Kidney epithelial cell (primary cell): ENCODE measurements at regions not wholly inside any gene's neighbourhood (a gene's known extent, or its start where the extent isn't known, plus 50 kb on each side); places are given as distances from the start of the nearest gene placed in this dataset.

Experiments used
- DNase-seq: peaks from one replicate; pipeline ENCODE4 v3.0.0-alpha.2; 2010; ENCODE audit warnings: low read depth
- H3K27me3 ChIP-seq: 2 replicates; pipeline ENCODE4 v1.6.0; 2011; ENCODE audit warnings: low read length; ENCODE audit not compliant: control insufficient read depth, insufficient read depth
- H3K36me3 ChIP-seq: 2 replicates; pipeline ENCODE4 v1.5.1; 2011; ENCODE audit warnings: low read length; ENCODE audit not compliant: control insufficient read depth, insufficient read depth
- H3K4me3 ChIP-seq: 2 replicates; pipeline ENCODE4 v1.5.1; 2011; ENCODE audit warnings: low read depth, mild to moderate bottlenecking, control low read depth, low read length
- TF ChIP-seq, protein P1 (sequence below): IDR thresholded peaks from 2 replicates; pipeline ENCODE4 v1.5.1; 2011; ENCODE audit warnings: mild to moderate bottlenecking, moderate library complexity, low read length, control low read depth, inconsistent platforms; ENCODE audit not compliant: insufficient read depth, poor library complexity, severe bottlenecking

DNA sequence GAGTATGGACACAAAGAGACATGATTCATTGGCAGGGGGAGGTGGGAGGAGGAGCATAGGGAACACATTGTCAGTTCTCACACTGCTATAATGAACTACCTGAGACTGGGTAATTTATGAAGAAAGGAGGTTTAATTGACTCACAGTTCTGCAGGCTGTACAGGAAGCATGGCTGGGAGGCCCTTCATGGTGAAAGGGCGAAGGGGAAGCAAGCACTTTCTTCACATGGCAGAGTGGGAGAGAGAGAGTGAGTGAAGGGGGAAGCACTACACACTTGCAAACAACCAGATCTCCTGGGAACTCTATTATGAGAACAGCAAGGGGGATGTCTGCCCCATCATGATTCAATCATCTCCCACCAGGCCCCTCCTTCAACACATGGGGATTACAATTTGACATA lies 391.8 kb downstream of the BMP4 start:
- Histone ChIP-seq H3K36me3 (no peaks in the 10 kb centered on the region), H3K27me3 (no peaks in the 10 kb centered on the region), H3K4me3 (no peak overlapping the region)
- no peak for DNase-seq
- TF ChIP-seq, protein P1, sequence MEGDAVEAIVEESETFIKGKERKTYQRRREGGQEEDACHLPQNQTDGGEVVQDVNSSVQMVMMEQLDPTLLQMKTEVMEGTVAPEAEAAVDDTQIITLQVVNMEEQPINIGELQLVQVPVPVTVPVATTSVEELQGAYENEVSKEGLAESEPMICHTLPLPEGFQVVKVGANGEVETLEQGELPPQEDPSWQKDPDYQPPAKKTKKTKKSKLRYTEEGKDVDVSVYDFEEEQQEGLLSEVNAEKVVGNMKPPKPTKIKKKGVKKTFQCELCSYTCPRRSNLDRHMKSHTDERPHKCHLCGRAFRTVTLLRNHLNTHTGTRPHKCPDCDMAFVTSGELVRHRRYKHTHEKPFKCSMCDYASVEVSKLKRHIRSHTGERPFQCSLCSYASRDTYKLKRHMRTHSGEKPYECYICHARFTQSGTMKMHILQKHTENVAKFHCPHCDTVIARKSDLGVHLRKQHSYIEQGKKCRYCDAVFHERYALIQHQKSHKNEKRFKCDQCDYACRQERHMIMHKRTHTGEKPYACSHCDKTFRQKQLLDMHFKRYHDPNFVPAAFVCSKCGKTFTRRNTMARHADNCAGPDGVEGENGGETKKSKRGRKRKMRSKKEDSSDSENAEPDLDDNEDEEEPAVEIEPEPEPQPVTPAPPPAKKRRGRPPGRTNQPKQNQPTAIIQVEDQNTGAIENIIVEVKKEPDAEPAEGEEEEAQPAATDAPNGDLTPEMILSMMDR, result no peak

DNA sequence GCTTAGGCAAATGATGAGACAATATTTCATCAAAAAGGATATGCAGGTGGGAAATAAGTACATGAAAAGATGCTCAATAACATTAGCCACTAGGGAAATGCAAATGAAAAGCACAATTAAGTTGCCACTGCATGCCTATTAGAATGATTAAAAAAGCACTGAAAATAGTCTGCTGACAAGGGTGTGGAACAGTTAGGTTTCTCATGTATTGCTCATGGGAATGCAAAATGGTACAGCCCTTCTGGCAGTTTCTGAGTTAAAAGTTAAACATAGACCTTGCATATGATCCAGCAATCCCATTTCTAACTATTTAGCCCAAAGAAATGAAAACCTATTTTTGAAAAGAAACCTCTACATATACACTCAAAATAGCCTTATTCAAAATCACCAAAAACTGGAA lies 393.0 kb downstream of the BMP4 start:
- Histone ChIP-seq H3K36me3 (no peaks in the 10 kb centered on the region), H3K27me3 (no peaks in the 10 kb centered on the region), H3K4me3 (no peak overlapping the region)
- TF ChIP-seq, protein P1, result no peak
- DNase-seq, result no peak

DNA sequence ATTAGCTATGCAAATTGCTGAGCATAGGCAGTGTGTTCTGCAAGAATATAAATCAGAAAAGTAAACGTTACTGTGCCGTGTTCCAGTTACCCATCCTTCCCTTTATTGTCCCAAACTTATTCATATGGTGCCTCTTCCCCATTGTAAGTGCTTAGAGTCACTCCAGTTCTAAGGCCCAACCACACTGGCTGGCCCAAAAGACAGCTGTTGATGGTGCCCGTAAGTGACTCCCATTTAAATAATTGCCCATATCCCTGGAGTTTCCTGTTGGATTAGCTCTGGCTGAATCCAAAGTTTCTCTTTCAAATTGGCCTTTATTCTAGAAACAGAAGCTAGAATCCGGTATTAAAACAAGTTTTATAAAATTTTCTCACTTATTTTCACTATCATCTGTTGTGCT lies 400.1 kb upstream of the DDHD1 start:
- no peak for DNase-seq
- no peaks in the 10 kb centered on the region for H3K27me3 ChIP-seq
- TF ChIP-seq, protein P1, result no peak
- no peaks in the 10 kb centered on the region for H3K36me3 ChIP-seq
- H3K4me3 ChIP-seq, result no peak overlapping the region

DNA sequence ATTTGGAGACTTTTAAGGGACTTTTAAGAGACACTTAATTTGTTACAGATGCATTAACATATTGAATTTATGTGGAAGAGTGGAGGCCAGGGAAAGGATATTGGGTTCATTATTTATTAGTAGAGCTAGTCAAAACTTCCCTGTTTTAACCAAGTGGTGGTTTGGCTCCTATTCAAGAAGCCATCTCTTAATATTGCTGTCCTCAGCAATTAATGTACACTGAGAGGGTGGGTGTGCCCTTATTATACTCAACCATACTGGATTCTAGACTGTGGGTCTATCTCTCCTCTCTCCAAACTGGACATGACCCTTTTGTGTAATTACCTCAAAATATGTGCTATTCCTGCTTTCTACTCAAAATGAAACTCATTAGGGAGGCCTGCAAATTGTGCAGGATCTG lies 398.7 kb upstream of the DDHD1 start:
- Histone ChIP-seq H3K4me3 (no peak overlapping the region), H3K27me3 (no peaks in the 10 kb centered on the region), H3K36me3 (no peaks in the 10 kb centered on the region)
- DNase-seq, result no peak
- TF ChIP-seq, protein P1, result no peak

DNA sequence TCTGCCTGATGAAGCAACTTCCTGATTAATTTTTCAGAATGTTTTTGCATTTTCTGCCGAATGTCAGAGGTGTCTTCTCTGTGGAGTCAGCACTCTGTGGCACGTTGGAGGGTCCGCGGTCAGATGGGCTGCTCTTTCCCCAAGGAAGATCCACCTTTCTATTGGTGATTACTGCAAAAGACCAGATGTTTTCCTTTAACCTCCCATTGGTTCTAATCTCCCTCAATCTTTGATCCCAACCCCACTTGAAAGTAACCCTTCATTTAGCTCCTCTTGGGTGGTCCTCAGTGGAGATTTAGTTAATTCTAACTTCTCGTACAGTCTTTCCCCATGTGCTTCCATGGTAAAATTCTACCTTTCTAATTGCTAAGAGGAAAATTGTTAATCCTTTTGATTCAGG lies 397.7 kb upstream of the DDHD1 start:
- Histone ChIP-seq H3K36me3 (no peaks in the 10 kb centered on the region), H3K27me3 (no peaks in the 10 kb centered on the region), H3K4me3 (no peak overlapping the region)
- no peak for DNase-seq
- TF ChIP-seq, protein P1, result no peak

DNA sequence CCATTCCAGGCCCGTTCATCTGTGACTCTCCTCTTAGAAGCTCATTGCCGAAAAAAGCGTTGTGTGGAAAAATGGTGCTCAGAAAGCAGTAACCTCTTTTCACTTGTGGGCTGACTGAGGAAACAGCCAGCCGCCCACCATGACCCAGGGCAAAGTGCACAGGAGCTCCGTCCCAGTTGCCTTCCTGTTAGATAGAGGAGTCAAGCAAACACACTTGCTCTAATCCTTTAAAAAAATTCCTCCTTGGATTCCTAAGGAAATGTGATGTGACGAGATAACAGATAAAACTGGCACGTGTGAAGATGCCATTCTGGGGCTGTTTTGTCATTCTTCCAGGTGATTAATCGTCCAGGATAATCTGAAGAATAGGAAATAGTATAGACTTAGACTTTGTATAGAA lies 396.8 kb upstream of the DDHD1 start:
- DNase-seq, result no peak
- Histone ChIP-seq H3K27me3 (no peaks in the 10 kb centered on the region), H3K4me3 (no peak overlapping the region), H3K36me3 (no peaks in the 10 kb centered on the region)
- TF ChIP-seq, protein P1, result no peak
